Neural progenitor cell (in vitro differentiated cells): ENCODE measurements at regions not wholly inside any gene's neighbourhood (a gene's known extent, or its start where the extent isn't known, plus 50 kb on each side); places are given as distances from the start of the nearest gene placed in this dataset.

ENCODE experiments used
- DNase-seq: peaks from one replicate; pipeline ENCODE4 v3.0.0-alpha.2; 2016; ENCODE audit warnings: low spot score
- H2AFZ ChIP-seq: fragments of 200-600 bp; sonication (generic); replicated peaks from 2 replicates; pipeline ENCODE4 v1.6.1; 2016; ENCODE audit warnings: antibody characterized with exemption
- H3F3A ChIP-seq: fragments of 200-600 bp; sonication (generic); 2 replicates; pipeline ENCODE4 v1.6.1; 2016; ENCODE audit warnings: antibody characterized with exemption, low read depth
- H3K27ac ChIP-seq: fragments of 200-600 bp; sonication (generic); 2 replicates; pipeline ENCODE4 v1.5.1; 2016; ENCODE audit warnings: mild to moderate bottlenecking
- H3K27me3 ChIP-seq: fragments of 200-600 bp; sonication (generic); 2 replicates; pipeline ENCODE4 v1.6.1; 2016; ENCODE audit warnings: mild to moderate bottlenecking, moderate library complexity
- H3K36me3 ChIP-seq: fragments of 200-600 bp; sonication (generic); 2 replicates; pipeline ENCODE4 v1.5.1; 2016
- H3K4me1 ChIP-seq: fragments of 200-600 bp; sonication (generic); 2 replicates; pipeline ENCODE4 v1.6.1; 2016; ENCODE audit warnings: mixed run types
- H3K4me2 ChIP-seq: fragments of 200-600 bp; sonication (generic); 2 replicates; pipeline ENCODE4 v1.6.1; 2016
- H3K4me3 ChIP-seq: fragments of 200-600 bp; sonication (generic); 2 replicates; pipeline ENCODE4 v1.5.1; 2016
- H3K79me2 ChIP-seq: fragments of 200-600 bp; sonication (generic); 2 replicates; pipeline ENCODE4 v1.6.1; 2016; ENCODE audit warnings: low read depth
- H3K9ac ChIP-seq: fragments of 200-600 bp; sonication (generic); 2 replicates; pipeline ENCODE4 v1.6.1; 2016
- H3K9me3 ChIP-seq: fragments of 200-600 bp; sonication (generic); 2 replicates; pipeline ENCODE4 v1.5.1; 2016; ENCODE audit warnings: low read depth
- H4K20me1 ChIP-seq: fragments of 200-600 bp; sonication (generic); 2 replicates; pipeline ENCODE4 v1.6.1; 2016; ENCODE audit warnings: low read depth
- H3K27ac Mint-ChIP-seq: 3 replicates; pipeline ENCODE4 v1.8.0; 2021; ENCODE audit warnings: mixed read lengths
- H3K27me3 Mint-ChIP-seq: 2 replicates; pipeline ENCODE4 v1.8.0; 2022; ENCODE audit warnings: low read depth, mild to moderate bottlenecking, inconsistent platforms, moderate library complexity, mixed read lengths; ENCODE audit not compliant: insufficient read depth
- H3K36me3 Mint-ChIP-seq: 3 replicates; pipeline ENCODE4 v1.8.0; 2021; ENCODE audit warnings: mixed read lengths
- H3K4me1 Mint-ChIP-seq: 3 replicates; pipeline ENCODE4 v1.8.0; 2021; ENCODE audit warnings: mixed read lengths
- H3K4me3 Mint-ChIP-seq: 3 replicates; pipeline ENCODE4 v1.8.0; 2021; ENCODE audit warnings: mild to moderate bottlenecking, moderate library complexity, mixed read lengths
- H3K9me3 Mint-ChIP-seq: 3 replicates; pipeline ENCODE4 v1.8.0; 2020; ENCODE audit warnings: mixed read lengths
- CTCF ChIP-seq: fragments of 200-600 bp; sonication (generic); IDR thresholded peaks from 2 replicates; pipeline ENCODE4 v1.5.1; 2017; ENCODE audit warnings: antibody characterized with exemption, mild to moderate bottlenecking
- EZH2 ChIP-seq: fragments of 200-600 bp; sonication (generic); IDR thresholded peaks from 2 replicates; pipeline ENCODE4 v1.6.1; 2017; ENCODE audit warnings: antibody characterized with exemption, mild to moderate bottlenecking, moderate library complexity
- EZH2phosphoT487 ChIP-seq: fragments of 200-600 bp; sonication (generic); IDR thresholded peaks from 2 replicates; pipeline ENCODE4 v1.6.1; 2017; ENCODE audit warnings: antibody characterized with exemption

GRCh38 chr2:42930025-42930581, 137.7 kb upstream of the HAAO start:
- peak overlapping the region; percentile 21 for H3K4me2 ChIP-seq
- peak overlapping the region; percentile 23 for H2AFZ ChIP-seq

GRCh38 chr2:42929546-42930024, 137.2 kb upstream of the HAAO start:
- H3K27ac ChIP-seq: peak overlapping the region; percentile 74
- H3K4me2 ChIP-seq: peak overlapping the region; percentile 21
- Mint-ChIP-seq H3K36me3 (no peaks in the 10 kb centered on the region), H3K27ac (peak overlapping the region; percentile 86), H3K4me3 (no peak overlapping the region), H3K27me3 (peaks cover 5% of the 10 kb centered on the region), H3K4me1 (peaks cover 85% of the 10 kb centered on the region), H3K9me3 (no peaks in the 10 kb centered on the region)
- TF ChIP-seq EZH2 (no peak), EZH2phosphoT487 (no peak), CTCF (no peak)
- H4K20me1 ChIP-seq: no peaks in the 10 kb centered on the region
- H3F3A ChIP-seq: peaks cover 83% of the 10 kb centered on the region
- no peaks in the 10 kb centered on the region for H3K9me3 ChIP-seq
- DNase-seq: peak; percentile 31
- H3K9ac ChIP-seq: no peak overlapping the region
- no peak overlapping the region for H3K4me3 ChIP-seq
- H3K4me1 ChIP-seq: peaks cover 77% of the 10 kb centered on the region
- H2AFZ ChIP-seq: no peak overlapping the region
- no peaks in the 10 kb centered on the region for H3K27me3 ChIP-seq
- no peaks in the 10 kb centered on the region for H3K79me2 ChIP-seq
- H3K36me3 ChIP-seq: no peaks in the 10 kb centered on the region

More at GRCh38 chr2:42930025-42930581, 137.7 kb upstream of the HAAO start:
- Histone ChIP-seq H3K27me3 (no peaks in the 10 kb centered on the region), H3K9me3 (no peaks in the 10 kb centered on the region), H3K36me3 (no peaks in the 10 kb centered on the region), H3K9ac (no peak overlapping the region), H4K20me1 (no peaks in the 10 kb centered on the region), H3K4me3 (no peak overlapping the region), H3F3A (peaks cover 78% of the 10 kb centered on the region), H3K79me2 (no peaks in the 10 kb centered on the region), H3K4me1 (peaks cover 78% of the 10 kb centered on the region), H3K27ac (peak overlapping the region; percentile 74)
- Mint-ChIP-seq H3K4me3 (no peak overlapping the region), H3K9me3 (no peaks in the 10 kb centered on the region), H3K36me3 (no peaks in the 10 kb centered on the region), H3K27ac (peak overlapping the region; percentile 21), H3K4me1 (peaks cover 85% of the 10 kb centered on the region), H3K27me3 (peaks cover 5% of the 10 kb centered on the region)
- TF ChIP-seq EZH2phosphoT487 (no peak), CTCF (no peak), EZH2 (no peak)
- no peak for DNase-seq

- no peaks in the 10 kb centered on the region for H3K9me3 Mint-ChIP-seq
- Histone ChIP-seq H4K20me1 (no peaks in the 10 kb centered on the region), H3K27ac (peak overlapping the region; percentile 74), H3K4me1 (peaks cover 80% of the 10 kb centered on the region), H3K9ac (no peak overlapping the region), H3F3A (peaks cover 90% of the 10 kb centered on the region), H3K9me3 (no peaks in the 10 kb centered on the region), H3K79me2 (no peaks in the 10 kb centered on the region), H2AFZ (no peak overlapping the region), H3K4me3 (no peak overlapping the region), H3K36me3 (no peaks in the 10 kb centered on the region), H3K27me3 (no peaks in the 10 kb centered on the region), H3K4me2 (peak overlapping the region; percentile 21)
- peak; percentile 67 for TF ChIP-seq CTCF
- TF ChIP-seq EZH2phosphoT487: no peak
- no peak for TF ChIP-seq EZH2
- H3K36me3 Mint-ChIP-seq: no peaks in the 10 kb centered on the region
- peak; percentile 76 for DNase-seq
- peak overlapping the region; percentile 63 for H3K4me3 Mint-ChIP-seq
- H3K27ac Mint-ChIP-seq: peak overlapping the region; percentile 98
- peaks cover 85% of the 10 kb centered on the region for H3K4me1 Mint-ChIP-seq
- H3K27me3 Mint-ChIP-seq: peaks cover 5% of the 10 kb centered on the region
Measured at GRCh38 chr2:42928692-42929545, 136.5 kb upstream of the HAAO start.
